Amygdala (tissue), 56 donors: ENCODE measurements at regions not wholly inside any gene's neighbourhood (a gene's known extent, or its start where the extent isn't known, plus 50 kb on each side); places are given as distances from the start of the nearest gene placed in this dataset.

Source experiments
- DNase-seq, 56 donors: peaks; one replicate each; lab custom pipeline; 2025; lab: John Stamatoyannopoulos, UW

DNA sequence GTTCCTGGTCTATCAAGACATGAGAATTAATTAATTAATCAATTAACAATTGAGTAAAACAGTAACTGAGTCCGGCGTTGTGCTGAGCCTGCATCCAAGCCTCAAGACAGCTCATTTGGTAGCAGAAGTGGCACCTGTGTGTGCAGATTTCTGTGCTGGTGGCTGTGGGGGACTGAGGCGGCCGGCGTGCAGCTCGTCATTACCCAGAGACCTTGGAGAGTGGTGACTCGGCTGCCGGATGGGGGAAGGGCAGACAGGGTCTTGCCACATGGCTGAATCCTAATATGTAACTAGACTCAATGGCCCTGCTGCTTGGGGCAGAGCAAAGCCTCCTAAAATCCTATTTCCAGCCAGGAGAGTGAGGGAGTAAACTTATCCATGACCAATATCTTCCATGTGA, 510.2 kb downstream of the TCERG1L start:
- no peak for DNase-seq

DNA sequence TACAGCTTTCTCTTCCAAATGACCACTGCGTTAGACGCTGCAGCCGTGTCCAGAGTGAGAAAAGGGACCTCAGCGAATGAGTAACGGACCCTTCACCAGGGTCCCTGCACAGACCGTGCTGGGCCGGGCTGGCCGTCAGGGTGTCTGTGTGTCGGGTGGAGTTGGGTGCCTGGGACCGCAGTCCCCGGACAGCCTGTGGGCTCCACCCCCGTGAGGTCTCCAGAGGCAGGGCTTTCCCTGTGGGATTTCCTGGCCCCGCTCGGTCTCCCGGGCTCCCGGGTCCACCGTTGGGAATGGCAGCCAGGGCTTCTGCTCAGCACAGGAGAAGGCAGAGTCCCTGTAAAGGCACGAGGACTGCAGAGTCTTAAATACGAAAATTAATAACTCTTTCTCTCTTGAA, 509.7 kb downstream of the TCERG1L start:
- DNase-seq = no peak

DNA sequence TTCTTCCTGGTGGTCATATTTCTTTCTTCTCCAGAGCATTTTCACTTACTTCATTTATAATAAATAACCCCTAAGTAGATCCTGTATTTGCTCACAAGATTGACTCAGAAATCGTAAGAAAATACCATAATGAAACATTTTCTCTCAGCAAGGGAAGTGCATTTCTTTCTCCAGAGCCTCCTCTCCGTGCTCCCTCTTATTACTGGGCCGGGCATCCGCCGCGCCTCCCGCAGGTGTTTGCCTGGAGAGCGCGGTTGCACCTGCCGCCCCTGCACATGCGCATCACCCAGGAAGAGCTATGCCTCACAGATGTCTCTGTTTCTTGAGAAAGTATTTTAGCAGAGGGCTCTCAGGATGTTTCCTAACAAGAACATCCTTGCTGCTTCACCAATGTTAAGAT, 509.2 kb downstream of the TCERG1L start:
- no peak for DNase-seq

DNA sequence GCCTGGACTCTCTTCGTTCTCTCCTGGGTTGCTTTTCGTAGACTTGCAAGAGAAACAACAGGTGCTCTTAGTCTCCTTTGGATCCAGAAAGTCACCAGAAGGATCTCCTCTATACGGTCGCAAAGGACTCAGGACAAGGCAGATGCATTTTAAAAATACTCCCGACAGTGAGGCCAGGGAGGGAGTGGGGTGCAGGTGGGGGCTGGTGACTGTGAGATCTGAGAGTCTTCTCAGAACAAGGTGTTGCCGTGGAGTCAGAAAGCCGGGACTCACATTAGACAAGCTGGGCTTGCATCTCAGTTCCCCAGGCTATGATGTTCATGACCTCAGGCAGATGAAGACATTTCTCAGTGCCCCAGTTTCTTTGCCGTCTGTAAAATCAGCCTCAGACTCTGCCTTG, 507.2 kb downstream of the TCERG1L start:
- DNase-seq = no peak

DNA sequence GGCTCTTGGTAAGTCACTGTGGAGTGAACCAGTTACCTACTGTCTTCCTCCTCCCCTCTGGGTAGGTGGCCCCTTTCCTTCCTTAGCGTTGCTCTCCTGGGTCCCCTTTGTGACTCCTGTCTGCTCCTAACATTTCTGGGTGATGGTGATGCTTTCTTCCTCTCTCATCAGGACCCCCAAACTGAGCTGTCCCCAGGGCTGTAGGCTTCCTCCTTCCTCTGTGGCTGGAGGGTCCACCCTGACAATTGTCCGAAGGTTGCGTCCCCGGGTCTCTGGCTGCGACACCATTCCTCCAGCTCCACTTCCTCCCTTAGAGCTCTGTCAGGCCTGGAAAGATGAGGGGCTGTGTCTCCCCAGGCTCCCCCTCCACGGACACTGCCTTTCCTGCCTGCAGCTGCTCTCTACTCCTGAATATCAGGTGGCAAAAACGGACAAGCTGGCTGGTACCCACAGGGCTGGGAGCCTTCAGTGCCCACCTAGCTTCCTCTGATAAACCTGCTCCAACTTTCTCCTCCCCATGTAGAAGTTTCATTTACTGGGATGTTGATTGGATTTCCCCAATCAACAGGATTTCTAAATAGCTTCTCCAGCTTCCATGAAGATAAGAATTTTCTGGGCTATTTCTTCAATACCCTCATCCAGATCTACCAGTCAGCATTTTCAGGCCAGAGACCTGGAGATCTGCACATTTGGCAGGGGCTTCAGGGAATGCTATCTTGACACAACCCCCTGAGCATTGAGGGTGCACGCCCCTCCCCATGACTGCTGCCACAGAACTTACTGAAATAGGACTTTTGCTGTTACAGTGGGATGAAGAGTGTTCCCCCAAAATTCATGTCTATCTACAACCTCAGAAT, 506.5 kb downstream of the TCERG1L start:
- no peak for DNase-seq

DNA sequence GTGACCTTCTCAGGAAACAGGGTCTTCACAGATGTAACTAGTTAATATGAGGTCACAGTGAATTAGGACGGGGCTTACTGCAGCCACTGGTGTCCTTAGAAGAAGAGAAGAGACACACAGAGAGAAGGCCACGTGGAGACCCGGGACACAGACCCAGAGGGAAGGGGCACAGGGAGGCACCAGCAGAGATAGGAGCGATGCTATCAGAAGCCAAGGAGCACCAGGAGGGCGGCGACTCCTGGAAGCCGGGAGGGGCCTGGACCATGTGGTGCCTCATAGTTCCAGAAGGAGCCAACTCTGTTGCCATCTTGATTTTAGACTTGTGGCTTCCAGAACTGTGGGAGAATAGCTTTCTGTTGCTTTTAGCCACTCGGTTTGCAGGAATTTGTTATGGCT, 505.9 kb downstream of the TCERG1L start:
- no peak for DNase-seq

DNA sequence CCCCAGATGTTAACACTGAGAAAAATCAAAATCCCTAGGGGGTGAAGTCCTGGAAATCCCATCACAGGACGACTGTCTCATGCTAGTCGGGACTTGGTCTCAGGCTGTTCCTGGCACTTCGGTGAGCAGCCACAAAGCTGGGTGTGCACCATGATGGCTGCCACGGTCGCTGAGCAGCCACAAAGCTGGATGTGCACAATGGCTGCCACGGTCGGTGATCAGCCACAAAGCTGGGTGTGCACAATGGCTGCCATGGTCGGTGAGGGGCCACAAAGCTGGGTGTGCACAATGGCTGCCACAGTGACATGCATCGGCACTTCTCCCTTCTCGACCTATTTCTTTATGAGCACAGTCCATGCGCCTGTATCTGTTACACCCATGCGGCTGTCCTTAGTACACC, 505.1 kb downstream of the TCERG1L start:
- no peak for DNase-seq

DNA sequence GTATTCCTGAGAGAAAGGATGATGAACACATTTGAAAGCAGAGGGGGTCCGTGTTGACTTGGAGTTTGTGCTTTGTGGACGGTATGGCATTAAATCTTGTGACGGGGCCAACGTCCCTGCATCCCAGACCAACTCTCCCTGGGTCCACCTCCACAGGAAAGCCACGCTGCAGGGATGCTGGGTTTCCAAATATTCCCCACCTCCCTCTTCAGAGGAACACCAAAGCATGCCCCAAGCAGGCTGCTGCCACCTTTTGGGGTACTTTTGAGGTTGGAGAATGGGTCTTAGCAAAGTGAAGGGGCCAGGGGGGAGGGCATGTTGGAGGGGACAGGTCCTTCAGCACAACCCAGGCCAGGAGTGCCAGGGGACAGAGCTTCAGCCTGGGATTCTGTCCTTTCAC, 504.4 kb downstream of the TCERG1L start:
- DNase-seq = no peak

DNA sequence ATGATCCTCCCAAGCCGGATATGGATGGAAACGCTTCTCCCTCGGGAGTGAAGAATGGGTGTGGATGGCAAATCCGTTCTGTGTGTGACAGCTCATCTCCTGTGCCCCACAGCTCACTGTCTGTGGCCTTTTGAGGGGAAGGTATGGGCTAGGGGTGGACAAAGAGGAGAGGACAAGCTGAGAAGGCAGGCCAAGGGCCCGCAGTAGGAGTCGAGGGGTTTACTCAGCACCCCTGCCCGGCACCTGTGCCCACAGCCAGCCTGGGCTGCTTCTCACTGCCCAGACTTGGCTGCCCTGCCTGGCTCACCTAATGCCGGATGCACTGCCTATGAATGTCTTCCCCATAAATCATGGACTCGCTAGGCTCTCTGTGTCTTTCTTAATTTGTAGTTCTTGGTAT, 503.8 kb downstream of the TCERG1L start:
- no peak for DNase-seq

DNA sequence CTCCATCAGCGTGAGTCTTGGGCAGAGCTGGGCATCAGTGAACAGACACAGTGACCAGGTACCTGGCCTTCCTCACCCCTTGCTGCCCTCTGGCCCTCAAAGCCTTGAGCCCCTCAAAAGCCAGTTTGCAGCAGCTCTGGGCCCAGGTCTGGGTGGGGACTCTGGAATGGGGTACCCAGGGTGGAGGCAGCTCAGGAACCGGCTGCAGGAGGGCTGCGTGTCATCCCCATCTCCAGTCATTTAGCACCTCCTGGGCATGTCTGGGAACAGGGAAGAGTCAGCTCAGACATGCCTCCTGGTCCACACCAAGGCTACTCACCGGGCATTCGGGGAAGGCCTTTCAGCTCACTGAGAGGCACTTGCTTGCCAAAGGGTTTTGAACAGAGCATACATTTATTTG, 503.3 kb downstream of the TCERG1L start:
- DNase-seq = no peak

DNA sequence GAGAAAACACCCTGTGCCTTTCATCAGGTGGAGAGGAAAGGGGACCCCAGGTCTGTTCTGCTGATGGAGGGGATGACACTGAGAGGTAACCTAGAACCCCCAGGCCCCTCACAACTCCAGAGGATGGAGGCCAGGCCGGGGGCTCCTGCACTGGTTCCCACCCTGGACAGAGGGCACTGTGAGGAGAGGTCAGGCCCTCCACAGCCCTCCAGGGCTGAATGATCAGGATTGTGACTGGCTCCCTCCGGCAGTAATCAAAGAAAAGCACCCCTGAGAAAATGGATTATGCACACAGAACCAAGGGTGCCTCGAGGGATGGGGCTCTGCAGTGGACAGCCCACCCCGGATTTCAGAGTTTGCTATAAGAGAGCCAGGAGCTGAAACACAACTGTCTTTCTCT, 502.8 kb downstream of the TCERG1L start:
- DNase-seq = no peak

DNA sequence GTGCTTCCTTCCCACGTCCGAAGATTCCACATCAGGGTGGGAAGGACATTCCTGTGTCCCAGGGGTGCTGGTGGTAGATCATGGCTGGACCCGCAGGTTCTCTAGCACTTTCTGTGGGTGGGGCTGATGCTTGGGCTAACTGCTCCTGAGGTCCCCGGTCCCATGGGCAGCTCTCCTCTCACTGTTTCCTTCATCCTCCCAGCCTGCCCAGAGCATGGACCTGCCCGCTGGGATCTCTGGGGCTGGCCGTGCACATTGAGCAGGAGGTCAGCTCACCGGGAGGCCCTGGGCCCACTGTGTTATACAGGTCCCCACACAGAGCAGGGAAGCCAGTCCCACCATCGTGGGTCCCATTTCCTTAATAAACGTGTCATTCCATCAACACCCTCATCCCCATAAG, 502.3 kb downstream of the TCERG1L start:
- DNase-seq = no peak

DNA sequence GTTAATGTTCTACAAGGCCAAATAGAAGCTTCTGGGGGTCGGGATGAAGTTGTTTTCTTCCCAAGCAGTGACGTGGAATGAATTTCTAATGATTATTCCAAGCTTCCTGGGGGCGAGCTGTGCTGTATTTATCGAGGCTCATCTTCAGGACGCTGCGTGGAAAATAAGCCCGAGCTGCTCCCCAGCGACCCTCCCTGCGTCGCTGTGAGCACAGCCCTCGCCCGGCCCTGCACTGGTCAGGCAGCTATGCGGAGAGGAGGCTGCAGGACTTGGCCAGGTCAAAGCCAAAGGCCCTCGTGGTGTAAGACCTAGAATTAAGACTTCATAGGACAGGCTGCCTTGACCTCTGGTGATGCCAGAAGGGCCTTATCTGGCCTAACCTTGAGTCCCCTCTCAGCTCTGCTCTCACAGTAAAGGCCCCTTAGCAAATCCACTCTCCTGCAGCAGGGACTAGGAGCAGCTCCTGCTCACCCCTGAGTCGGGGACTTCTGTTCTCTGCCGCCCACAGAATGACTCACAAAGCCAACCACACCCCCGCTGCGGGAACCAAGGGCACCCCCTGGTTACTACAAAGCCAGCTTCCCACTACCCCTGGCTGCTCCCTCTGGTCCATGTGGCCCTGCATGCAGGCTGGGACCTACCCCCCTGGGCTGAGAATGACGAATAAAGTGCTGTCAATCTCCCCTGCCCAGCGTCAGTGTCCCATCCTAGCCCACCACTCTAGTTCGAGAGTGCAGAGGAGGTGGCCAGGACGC, 501.6 kb downstream of the TCERG1L start:
- no peak for DNase-seq

DNA sequence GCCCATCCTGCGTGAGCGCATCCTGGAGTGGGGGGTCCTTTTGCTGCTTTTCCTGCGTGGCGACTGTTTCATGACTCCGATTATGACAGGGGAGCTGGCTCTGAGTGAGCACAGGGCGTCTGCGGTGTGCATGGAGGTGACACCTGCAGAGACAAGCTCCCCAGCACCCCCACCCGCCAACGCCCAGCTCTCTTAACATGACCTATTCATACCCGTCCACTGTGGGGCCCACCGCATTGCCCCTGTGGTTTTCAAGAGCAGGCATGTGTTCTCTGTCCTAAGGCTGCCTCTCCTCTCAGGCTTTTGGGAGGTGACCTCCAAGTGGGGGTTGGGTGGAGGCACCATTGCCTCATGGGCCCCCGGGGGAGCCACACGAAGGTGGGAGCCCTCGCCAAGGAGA, 500.7 kb downstream of the TCERG1L start:
- DNase-seq = no peak

DNA sequence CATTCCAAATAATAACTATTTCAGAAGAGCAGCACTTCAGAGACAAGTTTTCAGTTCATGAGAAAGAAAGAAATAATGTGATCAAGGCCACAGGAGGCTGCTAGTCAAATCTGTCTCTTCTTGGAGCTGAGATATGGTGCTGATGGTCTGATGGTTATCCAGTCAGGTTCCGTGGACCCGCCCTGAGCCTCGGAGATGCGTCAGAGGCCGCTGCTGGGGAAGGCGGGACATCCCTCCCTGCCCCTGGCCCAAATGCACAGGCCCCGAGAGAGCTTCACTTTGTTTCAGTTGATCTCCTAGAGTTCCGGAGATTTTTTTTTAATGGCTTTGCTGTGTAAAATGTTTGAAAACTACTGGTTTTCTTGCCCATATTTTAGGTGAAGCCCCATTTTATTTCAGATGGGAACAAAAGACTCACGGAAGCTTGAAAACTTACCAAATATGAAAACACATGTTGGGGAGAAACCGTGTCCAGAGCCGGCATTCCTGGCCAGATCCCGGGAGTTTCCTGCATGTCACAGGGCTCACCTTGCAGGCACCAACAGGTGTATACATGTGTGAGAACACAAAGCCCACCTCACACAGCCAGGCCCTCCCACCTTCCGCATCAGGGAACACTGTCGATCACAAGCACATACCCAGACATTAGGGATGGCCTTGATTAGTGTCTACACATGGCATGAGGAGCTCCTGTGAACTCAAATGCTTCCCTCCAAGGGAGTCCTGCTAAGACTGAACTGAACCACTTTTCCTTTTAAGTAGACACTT, 499.0 kb downstream of the TCERG1L start:
- no peak for DNase-seq

DNA sequence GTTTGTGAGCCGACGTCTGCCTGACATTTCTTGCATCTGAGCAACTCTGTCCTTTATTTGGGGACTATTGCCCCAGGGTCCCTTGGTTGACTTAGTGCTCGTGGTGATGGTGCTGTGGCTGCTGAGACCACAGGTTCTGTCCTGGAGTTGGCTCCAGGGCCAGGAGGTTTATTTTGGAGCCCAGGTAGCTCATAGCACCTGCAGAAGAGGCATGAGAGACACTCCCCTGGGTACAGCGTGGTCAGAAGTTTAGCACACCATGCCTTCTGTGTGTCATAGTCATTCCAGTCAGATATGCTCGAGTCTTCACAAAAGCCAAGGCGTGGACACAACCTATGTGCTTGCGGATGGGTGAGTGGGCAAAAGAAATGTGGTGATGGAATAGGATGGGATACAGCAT, 496.9 kb downstream of the TCERG1L start:
- no peak for DNase-seq

DNA sequence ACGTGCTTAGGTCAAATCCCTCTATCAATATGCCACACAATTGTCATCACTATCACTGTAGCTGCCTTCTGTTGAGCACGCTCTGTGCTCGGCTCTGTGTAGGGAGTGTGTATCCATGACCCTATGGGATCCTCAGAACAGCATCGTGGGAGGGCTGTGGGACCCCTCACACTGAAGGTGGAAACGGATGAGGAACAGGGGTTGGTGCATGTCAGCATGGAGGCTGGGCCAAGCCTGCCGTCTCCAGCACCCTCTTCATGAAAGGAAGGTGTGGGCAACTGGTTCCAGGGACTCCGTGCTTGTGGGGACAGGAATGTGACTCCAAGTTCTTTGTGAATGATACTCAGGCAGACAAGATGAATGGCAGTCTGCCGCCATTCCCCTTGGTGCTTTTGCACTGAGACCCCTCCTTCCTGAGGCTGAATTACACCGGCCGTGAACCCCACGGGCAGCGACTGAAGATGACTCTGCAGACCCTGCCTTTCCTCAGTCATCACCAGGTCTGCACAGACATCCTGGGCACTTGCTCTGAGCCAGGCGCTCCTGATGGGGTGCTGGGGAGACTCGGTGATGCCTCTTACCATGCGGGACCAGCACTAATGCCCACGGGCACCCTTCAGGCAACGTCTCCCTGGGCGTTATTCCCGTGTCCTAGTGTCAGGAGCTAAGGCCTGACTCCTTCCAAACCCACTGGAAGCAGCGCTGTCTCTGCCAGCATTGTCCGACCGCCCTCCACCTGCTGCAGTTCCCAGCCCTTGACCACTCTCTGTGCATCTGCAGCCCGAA, 495.2 kb downstream of the TCERG1L start:
- no peak for DNase-seq

DNA sequence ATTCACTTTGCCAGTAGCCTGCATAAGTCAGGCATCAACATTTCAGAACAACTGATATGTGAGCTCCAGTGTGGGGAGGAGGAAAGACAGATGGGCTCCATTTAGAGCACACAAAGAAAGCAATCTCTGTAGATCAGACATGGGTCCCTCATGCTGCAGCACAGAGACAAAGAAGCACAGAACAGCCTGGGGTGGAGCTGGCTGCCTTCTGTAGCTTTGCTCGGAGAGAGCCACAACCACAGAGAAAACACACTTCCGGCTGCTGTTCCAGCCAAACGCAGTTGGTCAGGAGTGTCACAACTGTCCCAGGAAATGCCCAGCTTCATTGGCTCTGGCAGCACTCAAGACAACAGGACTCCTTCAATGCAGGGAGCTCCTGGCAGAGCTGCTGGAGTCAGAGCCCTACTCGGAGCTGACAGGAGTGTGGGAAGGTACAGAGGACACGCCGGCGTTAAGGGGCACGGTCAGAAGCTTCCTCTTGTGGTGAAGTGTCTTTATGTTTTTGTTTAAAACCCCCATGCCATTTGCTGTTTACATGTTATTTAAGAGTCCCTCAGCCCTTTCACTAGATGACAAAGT, 494.4 kb downstream of the TCERG1L start:
- peak in 2 of 56 donors; percentile 11 to 17 for DNase-seq

DNA sequence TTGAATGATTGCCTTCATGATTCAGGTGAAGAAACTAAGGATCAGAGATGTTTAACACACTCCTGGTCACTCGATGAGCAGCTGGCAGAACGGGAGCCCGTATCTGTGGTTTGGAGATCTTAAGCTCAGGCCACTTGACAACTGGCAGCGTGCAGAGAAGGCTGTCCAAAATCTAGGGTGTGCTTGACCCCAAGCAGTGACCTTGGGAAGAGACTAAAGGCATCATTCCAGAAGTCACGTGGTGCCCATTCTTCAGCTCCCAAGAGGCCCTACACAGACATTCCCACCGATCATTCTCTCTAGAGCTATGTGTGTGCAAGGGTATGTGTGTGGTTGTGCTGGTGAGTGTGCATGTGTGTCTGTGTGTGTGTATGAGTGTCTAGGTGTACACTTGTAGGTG, 493.8 kb downstream of the TCERG1L start:
- no peak for DNase-seq

DNA sequence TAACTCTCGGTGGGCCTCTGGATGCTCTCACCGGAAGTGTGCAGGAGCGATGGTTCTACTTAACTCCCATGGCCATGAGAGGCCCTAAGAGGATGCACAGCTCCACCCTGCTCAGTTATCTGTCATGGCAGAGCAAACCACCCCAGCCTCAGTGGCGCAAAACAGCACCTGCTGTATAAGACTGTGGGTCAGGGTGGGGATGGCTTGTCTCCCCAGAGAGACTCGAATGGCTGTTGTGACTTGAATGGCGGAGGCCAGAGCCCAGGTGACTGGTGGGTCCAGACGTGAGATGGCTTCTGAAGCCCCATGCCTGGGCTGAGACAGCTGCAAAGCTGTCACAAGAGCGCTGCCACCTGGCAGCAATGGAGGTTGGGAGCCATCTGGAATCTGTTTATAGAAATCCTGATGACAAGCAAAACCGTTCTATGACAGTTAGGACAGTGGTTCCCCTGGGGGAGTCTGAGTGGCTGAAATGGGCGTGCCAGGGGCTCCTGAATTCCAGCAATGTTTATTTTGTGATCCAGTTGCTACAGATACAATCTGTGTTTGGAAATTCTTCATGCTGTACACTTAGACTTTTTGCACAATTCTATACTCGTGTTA, 490.5 kb downstream of the TCERG1L start:
- DNase-seq = no peak
